Mucosa of rectum (tissue), 2 donors: ENCODE measurements at regions not wholly inside any gene's neighbourhood (a gene's known extent, or its start where the extent isn't known, plus 50 kb on each side); places are given as distances from the start of the nearest gene placed in this dataset.
"Not testable (repeated sequence)": the region's sequence is repeated elsewhere in the genome, so short reads cannot be mapped to it uniquely, and the experiment has no call there.

ENCODE experiments used
- H3K27ac ChIP-seq, 2 donors: one replicate each; pipeline ENCODE4 v1.7.0; 2013; ENCODE audit warnings: inconsistent platforms in 2 of 2, low read depth in 2 of 2, low read length in 2 of 2
- H3K27me3 ChIP-seq, 2 donors: one replicate each; pipeline ENCODE4 v1.7.0; 2013; ENCODE audit warnings: low read length in 2 of 2; ENCODE audit not compliant: control insufficient read depth in 2 of 2, insufficient read depth in 2 of 2
- H3K36me3 ChIP-seq, 2 donors: one replicate each; pipeline ENCODE4 v1.7.0; 2013; ENCODE audit warnings: low read length in 2 of 2; ENCODE audit not compliant: control insufficient read depth in 2 of 2, insufficient read depth in 2 of 2
- H3K4me1 ChIP-seq, 2 donors: one replicate each; pipeline ENCODE4 v1.7.0; 2013; ENCODE audit warnings: low read length in 2 of 2, mild to moderate bottlenecking in 1 of 2; ENCODE audit not compliant: control insufficient read depth in 2 of 2, insufficient read depth in 2 of 2
- H3K4me3 ChIP-seq, 2 donors: one replicate each; pipeline ENCODE4 v1.7.0; 2013; ENCODE audit warnings: low read length in 2 of 2
- H3K9ac ChIP-seq, 2 donors: one replicate each; pipeline ENCODE4 v1.7.0; 2013; ENCODE audit warnings: low read length in 2 of 2, low read depth in 1 of 2, mild to moderate bottlenecking in 1 of 2
- H3K9me3 ChIP-seq, 2 donors: one replicate each; pipeline ENCODE4 v1.7.0; 2013; ENCODE audit warnings: low read length in 2 of 2; ENCODE audit not compliant: control insufficient read depth in 2 of 2
- donor health status: healthy.
- donor health status: Normal muscosa, but diverticular disease.

DNA sequence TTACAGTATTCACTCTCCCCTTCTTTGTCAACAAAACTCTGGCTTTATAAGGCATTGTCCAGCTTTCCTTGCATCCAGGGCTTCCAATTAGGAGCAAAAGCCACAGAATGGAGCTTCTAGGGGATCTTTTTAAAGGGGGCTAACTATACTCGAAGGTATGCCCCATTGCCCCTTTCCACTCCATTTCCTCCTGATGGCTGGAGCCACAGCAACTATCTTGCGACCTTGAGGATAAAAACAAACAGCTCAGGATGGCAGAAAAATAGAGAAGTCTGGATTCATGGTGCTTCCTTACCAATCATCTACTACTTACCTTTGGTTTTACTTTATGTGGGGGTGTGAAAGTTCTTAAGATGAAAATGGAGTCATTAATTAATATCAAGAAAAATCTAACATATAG, 206.3 kb upstream of the PODXL start:
- H3K36me3 ChIP-seq, result no peaks in the 10 kb centered on the region
- H3K27me3 ChIP-seq, result peaks cover 3 to 5% of the 10 kb centered on the region in 2 donors
- H3K9ac ChIP-seq, result no peak overlapping the region
- no peak overlapping the region for H3K27ac ChIP-seq
- no peaks in the 10 kb centered on the region for H3K9me3 ChIP-seq
- no peak overlapping the region for H3K4me3 ChIP-seq
- no peaks in the 10 kb centered on the region for H3K4me1 ChIP-seq

DNA sequence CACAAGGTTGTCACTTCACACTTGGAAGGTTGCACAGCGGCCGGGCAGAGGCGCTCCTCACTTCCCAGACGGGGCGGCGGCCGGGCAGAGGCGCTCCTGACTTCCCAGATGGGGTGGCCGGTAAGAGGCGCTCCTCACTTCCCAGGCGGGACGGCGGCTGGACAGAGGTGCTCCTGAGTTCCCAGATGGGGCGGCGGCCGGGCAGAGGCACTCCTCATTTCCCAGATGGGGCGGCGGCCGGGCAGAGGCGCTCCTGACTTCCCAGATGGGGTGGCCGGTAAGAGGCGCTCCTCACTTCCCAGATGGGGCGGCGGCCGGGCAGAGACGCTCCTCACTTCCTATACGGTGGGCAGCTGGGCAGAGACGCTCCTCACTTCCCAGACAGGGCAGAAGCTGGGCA, 199.4 kb upstream of the PODXL start:
- not testable (repeated sequence) for H3K4me3 ChIP-seq, H3K9ac ChIP-seq, H3K9me3 ChIP-seq, H3K27ac ChIP-seq, H3K27me3 ChIP-seq, H3K36me3 ChIP-seq, H3K4me1 ChIP-seq

GRCh38 chr7:131753620-131754222, 197.3 kb upstream of the PODXL start:
- Histone ChIP-seq H3K36me3 (no peaks in the 10 kb centered on the region), H3K4me1 (no peaks in the 10 kb centered on the region), H3K9ac (no peak overlapping the region), H3K27me3 (no peaks in the 10 kb centered on the region), H3K27ac (no peak overlapping the region), H3K4me3 (no peak overlapping the region), H3K9me3 (no peaks in the 10 kb centered on the region)

- H3K4me1 ChIP-seq, result no peaks in the 10 kb centered on the region
- H3K27ac ChIP-seq, result no peak overlapping the region
- no peaks in the 10 kb centered on the region for H3K36me3 ChIP-seq
- no peaks in the 10 kb centered on the region for H3K9me3 ChIP-seq
- H3K4me3 ChIP-seq, result no peak overlapping the region
- no peak overlapping the region for H3K9ac ChIP-seq
- H3K27me3 ChIP-seq, result peaks cover 0 to 2% of the 10 kb centered on the region in 2 donors
These were observed 191.3 kb upstream of the PODXL start for GRCh38 chr7:131747658-131748232.

- Histone ChIP-seq H3K27ac (no peak overlapping the region), H3K9ac (no peak overlapping the region), H3K36me3 (no peaks in the 10 kb centered on the region), H3K4me1 (no peaks in the 10 kb centered on the region), H3K9me3 (no peaks in the 10 kb centered on the region), H3K4me3 (no peak overlapping the region), H3K27me3 (peaks cover 0 to 3% of the 10 kb centered on the region in 2 donors)
These were observed 189.2 kb upstream of the PODXL start for GRCh38 chr7:131745390-131746248.

- no peak overlapping the region for H3K9ac ChIP-seq
- no peak overlapping the region for H3K27ac ChIP-seq
- H3K4me1 ChIP-seq, result no peaks in the 10 kb centered on the region
- H3K36me3 ChIP-seq, result no peaks in the 10 kb centered on the region
- no peak overlapping the region for H3K4me3 ChIP-seq
- H3K27me3 ChIP-seq, result peaks cover 0 to 4% of the 10 kb centered on the region in 2 donors
- H3K9me3 ChIP-seq, result no peaks in the 10 kb centered on the region
These were observed 185.0 kb upstream of the PODXL start for GRCh38 chr7:131741446-131741845.

GRCh38 chr7:131737746-131738465, 181.5 kb upstream of the PODXL start:
- Histone ChIP-seq H3K9me3 (no peaks in the 10 kb centered on the region), H3K27ac (no peak overlapping the region), H3K27me3 (peaks cover 0 to 5% of the 10 kb centered on the region in 2 donors), H3K9ac (no peak overlapping the region), H3K36me3 (no peaks in the 10 kb centered on the region), H3K4me1 (no peaks in the 10 kb centered on the region), H3K4me3 (no peak overlapping the region)

DNA sequence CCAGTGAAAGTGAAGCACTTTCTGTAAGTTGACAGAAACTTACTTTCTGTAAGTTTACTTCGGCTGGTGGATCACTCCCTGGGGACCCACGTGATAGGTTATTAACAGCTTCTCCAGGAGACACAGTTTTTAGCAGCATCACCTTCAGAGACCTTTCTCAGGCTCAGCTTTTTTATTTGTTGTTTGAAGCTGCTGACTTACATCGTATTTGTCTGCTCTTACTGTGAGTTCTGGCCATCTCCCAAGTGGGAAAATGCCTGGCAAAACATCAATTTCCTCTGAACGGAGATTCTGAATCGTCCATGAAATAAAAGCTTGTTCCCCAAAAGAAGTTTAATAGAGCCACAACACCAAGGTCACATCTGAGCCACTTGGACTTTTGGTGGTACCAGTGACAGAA, 178.7 kb upstream of the PODXL start:
- no peaks in the 10 kb centered on the region for H3K4me1 ChIP-seq
- H3K36me3 ChIP-seq, result no peaks in the 10 kb centered on the region
- H3K4me3 ChIP-seq, result no peak overlapping the region
- H3K9ac ChIP-seq, result no peak overlapping the region
- peaks cover 0 to 3% of the 10 kb centered on the region in 2 donors for H3K27me3 ChIP-seq
- H3K9me3 ChIP-seq, result no peaks in the 10 kb centered on the region
- no peak overlapping the region for H3K27ac ChIP-seq

- no peak overlapping the region for H3K9ac ChIP-seq
- H3K27ac ChIP-seq, result no peak overlapping the region
- H3K36me3 ChIP-seq, result no peaks in the 10 kb centered on the region
- H3K4me3 ChIP-seq, result no peak overlapping the region
- no peaks in the 10 kb centered on the region for H3K4me1 ChIP-seq
- no peaks in the 10 kb centered on the region for H3K9me3 ChIP-seq
- H3K27me3 ChIP-seq, result peaks cover 0 to 3% of the 10 kb centered on the region in 2 donors
These were observed 177.2 kb upstream of the PODXL start for GRCh38 chr7:131733604-131734003.

DNA sequence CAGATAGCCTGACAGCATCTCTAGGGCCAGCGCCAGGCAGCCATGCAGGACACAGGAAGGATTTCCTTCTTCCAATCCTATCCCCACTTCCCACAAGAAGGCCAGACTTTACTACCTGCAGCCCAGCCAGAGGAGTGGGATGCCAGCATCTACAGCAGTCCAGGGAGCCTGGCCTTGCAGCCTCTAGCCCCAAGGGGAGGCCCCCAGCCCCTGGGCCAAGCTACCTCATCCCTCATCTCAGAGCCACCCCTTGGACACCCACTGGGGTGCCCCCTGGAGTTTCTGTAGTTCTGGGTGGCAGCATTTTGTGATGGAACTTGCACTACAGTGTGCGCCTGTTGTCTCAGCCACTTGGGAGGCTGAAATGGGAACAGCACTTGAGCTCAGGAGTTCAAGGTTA, 170.8 kb upstream of the PODXL start:
- H3K27ac ChIP-seq, result no peak overlapping the region
- no peaks in the 10 kb centered on the region for H3K36me3 ChIP-seq
- no peak overlapping the region for H3K9ac ChIP-seq
- H3K4me1 ChIP-seq, result peaks cover 0 to 3% of the 10 kb centered on the region in 2 donors
- no peaks in the 10 kb centered on the region for H3K9me3 ChIP-seq
- no peaks in the 10 kb centered on the region for H3K27me3 ChIP-seq
- no peak overlapping the region for H3K4me3 ChIP-seq
